ENCODE measurements at regions not wholly inside any gene's neighbourhood (a gene's known extent, or its start where the extent isn't known, plus 50 kb on each side); places are given as distances from the start of the nearest gene placed in this dataset.

DNA sequence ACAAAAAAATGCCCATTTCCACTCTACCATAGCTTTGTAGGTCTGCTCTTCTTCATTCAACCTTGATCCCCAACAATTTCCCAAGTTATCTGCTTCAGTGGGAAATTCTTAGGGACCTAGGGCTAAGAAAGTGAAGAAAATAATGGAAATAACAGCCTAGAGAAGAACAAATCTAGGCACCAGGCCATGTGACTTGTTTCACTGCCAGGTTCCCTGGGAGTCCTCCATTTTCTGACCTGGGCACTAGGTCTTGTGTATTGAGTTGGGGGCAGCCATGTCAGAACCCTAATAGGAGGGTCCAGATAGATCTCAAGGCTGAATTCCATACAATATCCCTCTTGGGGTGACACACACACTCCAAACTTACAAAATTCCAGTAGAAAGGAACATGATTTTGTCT is 194.6 kb upstream of the STK26 start:
- no peak for TF ChIP-seq EZH2 (IDR thresholded peaks at IDR 0.05; ENCODE audit: low read length, unreplicated experiment)
- TF ChIP-seq, protein P1, sequence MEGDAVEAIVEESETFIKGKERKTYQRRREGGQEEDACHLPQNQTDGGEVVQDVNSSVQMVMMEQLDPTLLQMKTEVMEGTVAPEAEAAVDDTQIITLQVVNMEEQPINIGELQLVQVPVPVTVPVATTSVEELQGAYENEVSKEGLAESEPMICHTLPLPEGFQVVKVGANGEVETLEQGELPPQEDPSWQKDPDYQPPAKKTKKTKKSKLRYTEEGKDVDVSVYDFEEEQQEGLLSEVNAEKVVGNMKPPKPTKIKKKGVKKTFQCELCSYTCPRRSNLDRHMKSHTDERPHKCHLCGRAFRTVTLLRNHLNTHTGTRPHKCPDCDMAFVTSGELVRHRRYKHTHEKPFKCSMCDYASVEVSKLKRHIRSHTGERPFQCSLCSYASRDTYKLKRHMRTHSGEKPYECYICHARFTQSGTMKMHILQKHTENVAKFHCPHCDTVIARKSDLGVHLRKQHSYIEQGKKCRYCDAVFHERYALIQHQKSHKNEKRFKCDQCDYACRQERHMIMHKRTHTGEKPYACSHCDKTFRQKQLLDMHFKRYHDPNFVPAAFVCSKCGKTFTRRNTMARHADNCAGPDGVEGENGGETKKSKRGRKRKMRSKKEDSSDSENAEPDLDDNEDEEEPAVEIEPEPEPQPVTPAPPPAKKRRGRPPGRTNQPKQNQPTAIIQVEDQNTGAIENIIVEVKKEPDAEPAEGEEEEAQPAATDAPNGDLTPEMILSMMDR (conservative IDR thresholded peaks at IDR 0.05; ENCODE audit: low read depth, low read length): no peak
- no peak for TF ChIP-seq EZH2phosphoT487 (IDR thresholded peaks at IDR 0.05; ENCODE audit: borderline replicate concordance, low read length)
